GM18907 (cell line): ENCODE measurements at regions not wholly inside any gene's neighbourhood (a gene's known extent, or its start where the extent isn't known, plus 50 kb on each side); places are given as distances from the start of the nearest gene placed in this dataset.
A peak's percentile ranks its signal among the peaks of the same experiment; 100 is the strongest.

ENCODE experiments used
- ATAC-seq: cut with Tn5 transposase; IDR thresholded peaks from one replicate; pipeline ENCODE4 v1.9.1; 2021; ENCODE audit warnings: mild to moderate bottlenecking, moderate library complexity; ENCODE audit not compliant: unreplicated experiment

DNA sequence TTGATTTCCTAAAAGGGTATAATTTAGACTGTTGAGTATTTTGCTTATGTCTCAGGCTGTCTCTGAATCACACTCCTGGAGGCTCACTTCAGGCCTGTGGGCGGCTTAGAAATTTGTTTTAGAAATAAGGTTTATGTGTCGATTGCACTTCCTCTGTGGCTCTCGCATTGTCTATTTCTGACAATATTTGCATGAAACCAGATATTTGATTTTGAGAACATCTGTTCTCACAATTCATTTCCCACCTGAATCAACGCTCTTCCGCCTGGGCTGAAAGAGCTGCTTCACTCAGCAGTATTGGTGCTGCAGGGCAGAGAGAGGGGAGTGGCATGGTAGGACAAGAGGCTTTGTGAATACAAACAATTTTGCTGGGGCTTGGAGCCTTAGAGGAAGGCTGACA, 262.0 kb downstream of the ADRA2A start:
- ATAC-seq, result peak; percentile 65

DNA sequence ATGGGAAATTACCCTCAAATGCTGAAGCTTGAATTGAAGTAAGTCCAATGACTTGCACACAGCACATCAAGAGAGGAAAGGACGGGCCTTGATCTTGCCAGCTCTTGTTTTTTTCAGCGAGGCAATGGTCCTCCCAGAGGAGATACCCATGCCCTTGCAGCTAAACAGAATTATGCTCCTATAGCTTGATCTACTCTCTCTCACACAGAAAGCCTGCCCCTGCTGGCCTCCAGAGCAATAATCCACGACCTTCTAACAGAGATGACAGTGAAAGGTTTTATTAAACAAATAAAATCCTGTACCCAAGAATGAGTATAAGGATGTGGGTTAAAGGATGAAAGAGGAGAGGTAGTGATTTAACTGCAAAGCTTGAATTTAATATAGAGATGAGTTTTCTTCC, 268.0 kb downstream of the ADRA2A start:
- ATAC-seq, result no peak

DNA sequence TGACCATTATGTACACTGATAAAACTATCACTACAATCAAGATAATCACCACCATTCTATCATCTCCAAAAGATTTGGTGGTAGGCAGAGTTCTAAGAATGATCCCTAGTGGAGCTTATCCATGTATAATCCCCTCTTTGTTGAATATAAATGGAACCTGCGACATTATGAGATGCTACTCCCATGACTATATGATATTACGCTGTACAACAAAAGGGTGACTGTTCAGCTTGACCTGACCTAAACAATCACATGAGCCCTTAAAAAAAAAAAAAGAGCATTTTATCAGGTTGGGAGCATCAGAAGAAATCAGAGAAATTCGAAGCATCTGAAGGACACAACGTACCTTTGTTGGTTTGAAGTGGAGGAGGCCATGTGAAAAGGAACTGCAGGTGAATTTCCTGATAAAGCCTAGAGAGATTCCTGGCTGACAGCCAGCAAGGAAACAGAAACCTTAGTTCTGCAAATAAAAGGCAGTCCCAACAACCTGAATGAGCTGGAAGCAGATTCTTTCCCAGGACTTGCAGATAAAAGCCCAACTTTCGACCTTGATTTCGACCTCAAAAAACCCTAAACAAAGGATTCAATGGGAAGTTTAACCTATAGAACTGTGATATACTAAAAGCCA, 270.7 kb downstream of the ADRA2A start:
- ATAC-seq, result no peak

DNA sequence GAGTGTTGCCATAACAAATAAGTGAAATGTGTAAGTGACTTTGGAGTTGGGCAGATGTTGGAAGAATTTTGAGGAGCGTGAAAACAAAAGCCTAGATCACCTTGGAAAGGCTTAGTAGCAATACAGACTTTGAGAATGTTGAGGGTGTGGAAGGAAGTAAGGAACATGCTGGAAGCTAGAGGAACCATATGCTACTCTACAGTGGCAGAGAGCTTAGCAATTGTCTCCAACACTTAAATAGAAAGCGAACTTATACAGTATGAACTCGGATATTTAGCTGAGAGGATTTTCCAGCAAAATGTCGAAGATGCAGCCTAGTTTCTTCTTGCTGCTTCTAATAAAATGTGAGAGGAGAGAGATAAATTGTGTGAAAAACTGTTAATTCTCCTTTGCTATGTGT, 271.2 kb downstream of the ADRA2A start:
- ATAC-seq, result no peak

DNA sequence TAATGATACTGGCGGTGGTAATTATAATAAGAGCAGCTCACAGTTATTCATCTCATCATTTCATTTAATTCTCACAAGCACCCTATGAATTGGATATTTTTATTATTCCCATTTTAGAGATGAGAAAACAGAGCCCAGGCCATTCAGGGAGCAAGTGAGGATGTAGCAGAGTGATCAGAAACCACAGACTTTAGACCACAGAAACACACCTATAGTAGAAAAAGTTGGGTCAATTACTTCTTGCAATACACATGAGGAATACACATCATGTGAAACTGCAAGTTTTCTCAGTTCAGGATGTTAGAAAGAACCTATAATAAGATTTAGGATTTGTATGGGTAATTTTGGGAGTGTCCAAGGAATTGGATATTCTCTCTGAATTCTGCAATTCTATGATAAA, 278.0 kb downstream of the ADRA2A start:
- no peak for ATAC-seq

DNA sequence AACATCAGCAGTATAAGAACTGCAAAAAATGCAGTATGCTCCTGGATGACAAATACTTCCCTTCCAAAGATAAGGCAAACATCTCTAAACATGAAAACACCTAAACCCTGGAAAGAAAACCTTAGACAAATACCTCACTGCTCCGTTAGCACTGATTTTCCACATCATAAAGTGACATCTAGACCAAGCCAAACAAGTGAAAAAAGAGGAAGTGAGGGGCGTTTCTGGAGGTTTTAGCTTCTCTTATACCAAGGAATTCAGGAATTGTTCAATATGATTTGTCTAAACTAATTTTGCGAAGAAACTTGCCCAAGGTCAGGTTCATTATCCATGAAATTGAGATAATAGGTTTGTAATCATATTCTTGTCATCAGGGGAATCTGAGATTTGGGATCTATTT, 279.7 kb downstream of the ADRA2A start:
- no peak for ATAC-seq

DNA sequence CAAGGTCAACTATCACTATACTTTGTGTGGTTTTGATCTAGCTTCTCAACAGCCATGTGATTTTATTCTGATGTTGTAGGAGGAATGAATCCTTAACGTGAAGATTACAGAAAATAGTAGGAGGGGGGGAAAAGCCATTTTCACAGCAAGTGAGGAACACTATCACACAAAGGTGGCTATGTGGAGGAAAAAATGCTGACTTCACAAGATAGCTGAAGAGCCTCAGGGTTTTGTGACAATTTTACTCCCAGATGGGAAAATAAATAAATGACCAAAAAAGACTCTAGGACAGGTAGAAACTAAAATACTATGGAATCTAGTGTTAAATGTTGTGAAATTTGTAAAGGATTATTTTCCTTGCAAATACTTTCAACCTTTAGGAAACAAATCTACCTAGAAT, 281.0 kb downstream of the ADRA2A start:
- ATAC-seq, result no peak

DNA sequence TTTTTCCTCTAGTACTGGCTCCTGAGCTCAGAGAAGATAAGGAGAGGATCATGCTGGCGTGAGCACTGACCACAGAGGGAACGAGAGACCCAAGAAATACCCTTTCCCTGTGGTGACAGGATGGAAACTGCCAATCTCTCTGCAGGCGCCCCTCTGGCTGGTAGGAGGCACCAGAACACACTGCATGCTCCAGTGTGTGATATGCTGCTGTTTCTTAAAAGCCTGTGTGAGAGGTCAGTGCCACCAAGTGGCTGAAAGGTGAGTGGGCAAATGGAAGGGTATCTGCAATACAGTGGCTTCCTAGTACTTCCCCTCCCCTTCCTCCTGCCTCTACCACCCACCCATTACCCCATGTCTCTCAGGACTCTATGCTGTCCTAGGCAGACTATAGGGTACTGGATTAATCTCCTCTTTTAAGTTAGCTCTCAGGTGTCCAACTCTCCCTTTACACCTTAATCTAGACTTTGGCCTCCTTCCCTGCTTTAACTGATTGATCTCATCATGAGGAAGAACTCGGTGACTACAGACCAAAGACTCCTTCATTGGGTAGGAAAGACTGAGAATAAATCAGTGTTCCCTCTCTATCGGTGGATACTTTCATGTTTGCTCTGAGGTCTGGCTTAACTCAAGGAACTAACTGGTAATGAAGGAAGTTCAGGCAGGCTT, 283.6 kb downstream of the ADRA2A start:
- ATAC-seq, result peak; percentile 88

DNA sequence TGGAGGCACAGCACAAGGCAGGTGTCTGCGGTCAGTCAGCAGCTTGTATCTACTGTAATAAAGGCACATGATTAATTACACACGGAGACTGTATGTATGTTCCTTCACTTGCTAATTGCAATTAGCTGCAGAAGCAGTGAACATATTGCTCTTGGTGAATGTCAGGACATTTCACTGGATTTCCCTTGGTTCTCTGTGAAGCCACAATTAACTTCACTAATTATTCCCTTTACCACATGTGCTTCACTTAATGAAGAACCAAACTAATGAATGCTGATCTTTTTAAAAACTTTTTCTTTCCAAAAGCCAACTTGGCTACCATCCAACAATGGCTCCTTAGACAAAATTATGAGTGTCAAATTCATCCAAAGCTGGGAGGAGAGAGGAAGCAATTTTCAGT, 290.7 kb downstream of the ADRA2A start:
- ATAC-seq, result no peak

DNA sequence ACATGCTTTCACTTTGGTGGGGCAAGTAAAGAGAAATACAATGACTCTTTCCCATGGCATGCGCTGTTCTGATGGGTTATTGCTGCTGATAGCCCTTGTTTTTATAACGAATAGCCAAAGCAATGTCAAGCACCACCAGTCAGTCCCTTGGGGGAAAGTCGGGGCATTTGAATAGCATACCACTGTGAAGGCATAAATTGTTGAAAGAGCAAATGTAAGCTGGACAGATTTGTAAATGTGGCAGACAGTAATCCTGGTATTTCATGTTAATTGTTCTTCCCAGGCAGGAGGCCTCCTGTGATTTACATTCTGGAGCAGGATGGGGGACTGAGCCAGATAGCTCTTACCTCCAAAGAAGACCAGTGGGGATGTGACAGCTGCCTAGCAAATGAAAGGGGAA, 293.3 kb downstream of the ADRA2A start:
- ATAC-seq, result no peak

DNA sequence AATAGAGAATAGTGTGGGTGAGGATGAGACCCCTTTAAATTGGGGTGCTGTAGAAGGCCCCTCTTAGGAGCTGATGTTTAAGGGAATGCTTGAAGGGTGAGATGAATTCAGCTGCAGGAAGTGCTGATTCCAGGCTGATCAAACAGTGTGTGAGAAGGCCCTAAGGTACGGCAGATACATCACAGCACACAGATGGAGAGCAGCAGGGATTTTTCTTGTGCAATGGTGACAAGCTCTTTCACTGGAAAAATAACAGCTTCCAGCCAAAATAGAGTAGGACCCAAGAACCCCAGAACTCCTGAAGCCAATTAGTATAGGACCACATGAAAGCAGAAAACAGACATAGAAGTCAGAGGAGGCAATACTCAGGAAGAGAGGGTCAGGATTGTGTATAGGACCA, 296.9 kb downstream of the ADRA2A start:
- no peak for ATAC-seq

DNA sequence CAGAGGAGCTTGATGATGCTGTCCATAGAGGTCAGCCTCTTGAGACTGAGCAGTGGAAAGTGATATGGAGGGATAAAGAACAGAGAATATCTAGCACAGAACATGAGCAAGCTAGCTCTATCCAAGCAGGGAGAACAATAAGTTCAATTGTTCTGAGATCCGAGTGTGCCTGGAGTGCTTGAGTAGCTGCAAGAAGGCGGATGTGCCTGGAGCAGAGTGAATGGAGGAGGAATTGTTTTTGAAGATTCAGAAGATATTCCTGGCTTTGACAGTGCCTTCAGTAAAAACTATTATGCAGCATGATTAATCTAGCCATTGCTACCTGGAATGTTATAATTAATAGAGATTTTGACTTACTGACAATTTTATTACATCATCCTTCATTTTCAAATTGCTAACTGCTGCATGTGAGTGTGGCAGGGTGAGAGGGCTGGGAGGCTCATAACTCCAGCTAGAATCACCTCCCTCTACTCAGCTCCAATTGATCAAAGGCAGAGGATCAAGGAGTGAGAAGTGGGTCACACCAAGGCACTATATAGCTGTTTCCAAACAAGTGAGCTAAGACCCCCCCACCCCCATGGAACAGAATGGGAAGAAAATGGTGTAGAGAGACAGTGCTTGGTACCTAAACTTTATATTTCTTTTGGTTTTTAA, 302.8 kb downstream of the ADRA2A start:
- no peak for ATAC-seq

DNA sequence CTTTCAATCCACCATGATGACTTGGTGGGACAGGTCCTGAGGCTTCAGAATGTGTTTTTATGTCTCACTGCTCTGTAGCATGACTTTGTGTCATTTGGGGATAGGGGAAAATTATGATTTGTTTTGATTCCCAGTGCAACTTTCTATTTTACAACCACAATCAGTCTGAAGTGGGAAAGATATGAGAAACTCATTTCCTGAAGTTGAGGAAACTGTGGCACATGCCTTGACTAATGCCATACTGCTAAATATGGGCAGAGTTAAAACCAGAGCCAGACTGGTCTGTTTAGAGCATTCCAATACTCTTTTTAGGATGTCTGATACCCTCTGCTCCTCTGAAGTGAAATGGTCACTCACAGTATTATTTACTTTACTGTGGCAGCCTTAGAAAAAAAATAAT, 307.7 kb downstream of the ADRA2A start:
- ATAC-seq, result no peak

DNA sequence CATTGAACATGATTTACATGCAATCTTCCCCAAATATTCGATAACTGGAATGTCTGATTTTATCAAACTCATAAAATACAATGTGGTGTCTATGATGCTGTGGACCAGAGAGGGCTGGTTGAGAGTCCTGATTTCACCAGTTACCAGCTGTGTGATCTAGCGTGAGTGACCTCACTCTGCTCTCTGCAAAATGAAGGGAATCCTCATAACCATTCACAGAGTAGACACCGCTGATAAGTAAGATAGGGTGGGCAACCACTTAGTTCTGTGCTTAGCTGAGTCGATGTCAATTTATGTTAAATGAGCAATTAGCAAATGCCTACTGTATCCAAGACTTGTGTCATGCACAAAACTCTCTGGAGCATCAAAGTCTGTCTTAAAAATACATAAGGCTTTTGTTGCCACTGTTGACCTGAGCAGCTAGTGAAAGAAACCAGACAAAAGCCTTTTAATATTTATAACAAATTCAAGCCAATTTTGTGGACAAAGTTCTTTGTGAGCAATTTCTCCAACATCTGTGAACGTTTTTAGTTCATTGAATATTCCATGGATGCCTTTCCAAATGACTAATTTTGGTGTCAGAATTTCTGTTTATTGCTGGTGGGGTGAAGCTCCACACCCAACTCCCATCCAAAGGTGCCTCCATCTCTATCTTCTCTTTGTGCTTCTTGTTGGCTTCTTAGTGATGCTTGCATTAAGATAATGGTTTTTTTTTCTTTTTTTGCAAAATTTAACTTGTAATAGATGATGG, 314.2 kb downstream of the ADRA2A start:
- no peak for ATAC-seq

DNA sequence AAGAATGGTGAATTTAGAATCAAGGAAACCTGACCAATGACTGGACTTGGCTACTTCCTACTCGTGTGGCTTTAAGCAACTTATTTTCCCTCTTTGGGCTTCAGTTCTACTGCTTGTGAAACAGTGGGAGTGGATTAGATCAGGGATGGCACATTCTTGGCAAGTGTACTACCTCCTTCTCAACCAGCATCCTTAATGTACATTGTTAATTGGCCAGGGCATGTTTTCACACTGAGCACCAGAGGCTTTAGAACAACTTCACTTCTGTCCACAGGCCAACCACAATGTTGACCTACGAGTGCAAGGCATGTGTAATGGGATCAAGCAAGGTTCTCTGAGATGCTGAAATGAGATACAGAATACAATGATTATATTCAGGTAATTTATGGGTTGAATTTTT, 315.3 kb downstream of the ADRA2A start:
- no peak for ATAC-seq

DNA sequence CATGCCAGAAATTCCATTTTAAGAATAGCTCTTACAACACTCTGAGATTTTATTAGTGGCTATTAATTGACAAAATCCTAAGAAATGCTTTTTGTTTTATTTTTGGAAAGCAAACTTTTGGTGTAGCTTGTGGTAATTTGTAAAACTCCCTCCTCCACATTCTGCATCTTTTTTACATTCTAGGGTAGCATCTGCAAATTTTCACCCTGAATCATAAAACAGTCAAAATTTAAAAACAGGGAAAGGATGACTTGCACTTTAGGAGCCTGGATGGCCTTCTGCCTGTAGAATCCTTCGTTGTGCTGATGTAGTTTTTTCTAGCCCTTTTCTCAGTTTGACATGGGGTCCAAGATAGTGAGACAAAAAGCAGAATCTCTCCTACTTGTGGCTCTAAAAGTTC, 316.1 kb downstream of the ADRA2A start:
- ATAC-seq, result no peak

DNA sequence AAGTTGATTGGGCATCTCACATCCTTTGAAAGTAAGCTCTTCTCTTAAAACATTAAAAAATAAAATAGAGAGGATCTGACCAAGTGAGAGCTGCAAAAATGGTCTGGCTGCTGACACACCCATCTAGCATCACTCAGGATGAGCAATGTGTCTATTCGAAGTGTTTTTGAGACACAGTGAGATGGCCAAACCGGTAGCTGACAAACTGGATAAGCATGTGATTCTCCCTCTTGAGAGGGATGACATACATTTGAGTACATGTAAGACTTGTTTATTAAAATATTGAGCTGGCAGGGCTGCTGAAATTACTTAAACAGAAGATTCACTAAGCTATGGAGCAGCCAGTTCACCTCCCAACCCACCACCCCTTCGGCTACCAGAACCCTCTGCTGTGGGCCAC, 333.9 kb downstream of the ADRA2A start:
- ATAC-seq, result no peak

DNA sequence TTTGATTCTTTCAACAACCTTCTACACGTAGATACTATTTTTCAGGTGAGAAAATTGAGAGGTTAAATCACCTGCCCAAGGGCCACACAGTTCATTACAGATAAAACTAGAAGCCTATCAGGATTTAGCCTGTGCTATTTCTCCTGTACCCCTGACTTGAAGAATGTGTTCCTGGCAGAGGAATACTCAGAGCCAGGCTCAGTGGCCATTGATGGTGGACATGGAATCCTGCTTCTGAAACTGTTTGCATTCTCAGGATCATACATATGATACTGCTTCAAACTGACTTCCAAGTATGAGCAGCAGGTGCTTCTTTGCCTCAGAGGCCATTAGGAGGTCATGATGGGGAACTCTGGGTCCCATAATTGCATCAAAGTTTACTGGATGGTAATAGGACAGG, 348.6 kb downstream of the ADRA2A start:
- ATAC-seq, result no peak

DNA sequence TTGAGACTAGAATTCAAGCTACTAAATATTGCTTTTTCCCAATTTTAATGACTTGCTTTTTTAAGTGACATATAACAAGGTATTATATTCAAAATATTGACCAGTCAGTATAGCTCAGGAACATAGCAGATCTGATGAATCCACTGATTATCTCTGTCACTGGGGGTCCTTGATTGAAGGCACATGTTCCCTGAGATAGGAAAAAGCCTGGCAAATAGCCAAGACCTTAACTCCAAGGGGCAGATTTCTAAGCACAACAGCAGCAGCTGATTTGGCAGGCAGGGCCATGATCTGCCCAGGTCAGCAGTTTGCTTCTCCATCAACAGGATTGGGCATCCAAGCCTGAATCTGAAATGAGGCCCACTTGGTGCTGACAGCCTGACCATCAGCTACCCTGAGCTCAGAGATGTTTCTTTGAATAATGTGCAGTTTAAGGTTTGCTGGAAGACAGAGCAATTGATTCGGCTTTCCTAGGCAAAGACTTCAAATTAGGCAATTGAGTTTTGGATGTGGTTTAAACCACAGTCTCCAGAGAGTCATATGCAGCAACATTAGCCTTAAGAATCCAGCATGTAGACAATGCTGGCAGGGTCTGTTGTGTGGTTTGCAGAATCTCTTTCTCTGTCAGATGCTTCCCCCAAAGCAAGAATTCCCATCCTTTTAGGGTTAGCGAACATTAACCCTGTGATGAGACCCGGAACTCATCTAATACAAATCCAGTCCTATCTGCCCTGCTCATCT, 352.6 kb downstream of the ADRA2A start:
- ATAC-seq, result no peak

DNA sequence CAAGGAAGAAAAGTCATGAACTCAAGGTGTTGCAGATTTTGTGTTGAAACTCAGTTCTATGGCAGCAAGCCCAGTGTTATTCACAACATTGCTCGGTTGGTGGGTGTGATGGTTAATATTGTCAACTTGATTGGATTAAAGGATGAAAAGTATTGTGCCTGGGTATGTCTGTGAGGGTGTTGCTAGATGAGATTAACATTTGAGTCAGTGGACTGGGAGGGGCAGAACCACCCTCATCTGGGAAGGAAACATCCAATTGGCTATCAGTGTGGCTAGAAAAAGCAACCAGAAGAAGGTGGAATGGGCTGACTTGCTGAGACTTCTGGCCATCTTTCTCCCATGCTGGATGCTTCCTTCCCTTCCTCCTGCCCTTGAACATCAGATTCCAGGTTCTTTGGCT, 353.2 kb downstream of the ADRA2A start:
- no peak for ATAC-seq

DNA sequence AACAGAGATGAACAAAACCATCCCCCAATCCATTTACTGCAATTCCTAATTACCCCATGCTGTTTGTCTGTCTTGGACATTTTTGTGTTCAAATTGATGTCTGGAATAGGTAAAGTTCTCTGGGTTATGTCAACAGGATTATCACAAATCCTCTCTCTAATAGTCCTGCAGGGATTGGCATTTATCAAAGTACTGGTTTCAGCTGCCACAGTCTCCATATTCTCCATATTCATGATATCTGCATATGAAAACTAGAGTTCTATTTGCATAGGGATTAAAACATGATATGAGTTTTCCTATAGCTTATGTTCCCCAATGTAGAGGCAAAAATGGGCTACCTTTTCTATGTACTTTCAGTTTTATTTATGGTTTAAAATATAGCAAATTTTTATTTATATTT, 355.8 kb downstream of the ADRA2A start:
- ATAC-seq, result no peak
